CD14-positive monocyte (primary cell): ENCODE measurements at regions not wholly inside any gene's neighbourhood (a gene's known extent, or its start where the extent isn't known, plus 50 kb on each side); places are given as distances from the start of the nearest gene placed in this dataset.

Experiments
- DNase-seq, 3 donors: peaks; one replicate each; pipeline ENCODE4 v3.0.0-alpha.2; 2011 to 2022
- H2AFZ ChIP-seq: 2 replicates; pipeline ENCODE4 v1.6.0; 2012; ENCODE audit warnings: mild to moderate bottlenecking, low read depth, low read length, inconsistent platforms; ENCODE audit not compliant: insufficient read depth, poor library complexity, severe bottlenecking
- H3K27ac ChIP-seq, 2 donors: 1 replicate in 1 of 2; 2 replicates in 1 of 2; pipeline ENCODE4 v1.5.1; 2012 to 2013; ENCODE audit warnings: low read length in 2 of 2, control low read depth in 1 of 2, inconsistent platforms in 1 of 2, low read depth in 1 of 2, mild to moderate bottlenecking in 1 of 2
- H3K27me3 ChIP-seq, 2 donors: one replicate each; pipeline versions ENCODE4 v1.6.0 to v1.6.1; 2011 to 2013; ENCODE audit warnings: low read length in 2 of 2; ENCODE audit not compliant: control insufficient read depth in 2 of 2, insufficient read depth in 2 of 2
- H3K36me3 ChIP-seq, 2 donors: replicated peaks in 1 of 2; 1 replicate in 1 of 2; 2 replicates in 1 of 2; pipeline versions ENCODE4 v1.5.1 to v1.6.1; 2012 to 2013; ENCODE audit warnings: low read length in 2 of 2, control low read depth in 1 of 2, inconsistent platforms in 1 of 2, mild to moderate bottlenecking in 1 of 2; ENCODE audit not compliant: insufficient read depth in 2 of 2, control insufficient read depth in 1 of 2
- H3K4me1 ChIP-seq, 2 donors: 1 replicate in 1 of 2; 2 replicates in 1 of 2; pipeline versions ENCODE4 v1.5.1 to v1.6.1; 2012 to 2013; ENCODE audit warnings: low read length in 2 of 2, control low read depth in 1 of 2, inconsistent platforms in 1 of 2, mild to moderate bottlenecking in 1 of 2, moderate library complexity in 1 of 2; ENCODE audit not compliant: insufficient read depth in 2 of 2, control insufficient read depth in 1 of 2
- H3K4me2 ChIP-seq: replicated peaks from 2 replicates; pipeline ENCODE3; 2012; ENCODE audit warnings: low read length, moderate library complexity, mild to moderate bottlenecking; ENCODE audit not compliant: poor library complexity, severe bottlenecking; ENCODE audit errors: extremely low read depth
- H3K4me3 ChIP-seq, 3 experiments: fragments of 200-600 bp in 1 of 3; sonication (generic) in 1 of 3; replicated peaks in 1 of 3; 1 replicate in 2 of 3; 2 replicates in 1 of 3; pipeline ENCODE4 v1.5.1; 2011 to 2013; ENCODE audit warnings: low read length in 3 of 3, mild to moderate bottlenecking in 3 of 3, control low read depth in 2 of 3, low read depth in 2 of 3, inconsistent platforms in 1 of 3, moderate library complexity in 1 of 3
- H3K79me2 ChIP-seq: 2 replicates; pipeline ENCODE4 v1.6.0; 2012; ENCODE audit warnings: mild to moderate bottlenecking, control low read depth, inconsistent platforms, low read length, moderate library complexity; ENCODE audit not compliant: insufficient read depth
- H3K9ac ChIP-seq: 2 replicates; pipeline ENCODE4 v1.6.0; 2017; ENCODE audit warnings: low read length, mild to moderate bottlenecking; ENCODE audit not compliant: insufficient read depth, poor library complexity, severe bottlenecking
- H3K9me3 ChIP-seq, 2 donors: replicated peaks in 1 of 2; 1 replicate in 1 of 2; 2 replicates in 1 of 2; pipeline versions ENCODE4 v1.5.1 to v1.6.1; 2012 to 2013; ENCODE audit warnings: low read length in 2 of 2, control low read depth in 1 of 2; ENCODE audit not compliant: control insufficient read depth in 1 of 2, insufficient read depth in 1 of 2
- H4K20me1 ChIP-seq: 2 replicates; pipeline ENCODE4 v1.6.0; 2012; ENCODE audit warnings: mild to moderate bottlenecking, low read length, control low read depth, moderate library complexity; ENCODE audit not compliant: insufficient read depth
- H3K27ac Mint-ChIP-seq, 7 donors: one replicate each; pipeline ENCODE4 v1.8.0; 2020; ENCODE audit warnings: mild to moderate bottlenecking in 7 of 7, mixed read lengths in 7 of 7, moderate library complexity in 6 of 7, inconsistent platforms in 2 of 7
- H3K27me3 Mint-ChIP-seq, 3 donors: one replicate each; pipeline ENCODE4 v1.8.0; 2021 to 2022; ENCODE audit warnings: low read depth in 3 of 3, mild to moderate bottlenecking in 3 of 3, mixed read lengths in 3 of 3, moderate library complexity in 3 of 3, inconsistent platforms in 1 of 3
- H3K36me3 Mint-ChIP-seq, 2 donors: one replicate each; pipeline ENCODE4 v1.8.0; 2020; ENCODE audit warnings: mixed read lengths in 2 of 2, inconsistent platforms in 1 of 2, mild to moderate bottlenecking in 1 of 2
- H3K4me1 Mint-ChIP-seq: one replicate; pipeline ENCODE4 v1.8.0; 2020; ENCODE audit warnings: mild to moderate bottlenecking, mixed read lengths
- H3K4me3 Mint-ChIP-seq, 2 donors: one replicate each; pipeline ENCODE4 v1.8.0; 2020; ENCODE audit warnings: mild to moderate bottlenecking in 2 of 2, mixed read lengths in 2 of 2, moderate library complexity in 1 of 2
- H3K9me3 Mint-ChIP-seq, 7 donors: one replicate each; pipeline ENCODE4 v1.8.0; 2020 to 2022; ENCODE audit warnings: mixed read lengths in 7 of 7, mild to moderate bottlenecking in 6 of 7, moderate library complexity in 6 of 7, inconsistent platforms in 2 of 7
- CTCF ChIP-seq: fragments of 200-600 bp; IDR thresholded peaks from one replicate; pipeline ENCODE4 v1.8.0; 2022; ENCODE audit warnings: antibody characterized with exemption, mild to moderate bottlenecking
- WGBS: methylation state at CpG from one replicate; pipeline ENCODE4 v1.1.5; 2013; ENCODE audit warnings: missing lambda C conversion rate; ENCODE audit not compliant: insufficient coverage; 5-methylcytosine and 5-hydroxymethylcytosine counted together
- intact Hi-C, 2 donors: fragments of 100-400 bp; cut with micrococcal nuclease; formaldehyde crosslinking; loops; one replicate each; pipeline versions ENCODE4 v1.15.0 to v1.15.1; 2023

GRCh38 chr1:19009882-19010321 is 53.4 kb upstream of the IFFO2 start:
- Histone ChIP-seq H3K9ac (no peak overlapping the region), H2AFZ (no peak overlapping the region), H4K20me1 (no peaks in the 10 kb centered on the region), H3K27ac (no peak overlapping the region), H3K79me2 (no peaks in the 10 kb centered on the region), H3K4me1 (peaks cover 6 to 15% of the 10 kb centered on the region in 2 donors), H3K36me3 (no peaks in the 10 kb centered on the region), H3K4me2 (no peak overlapping the region), H3K27me3 (no peaks in the 10 kb centered on the region), H3K9me3 (no peaks in the 10 kb centered on the region), H3K4me3 (no peak overlapping the region)
- no peak for TF ChIP-seq CTCF
- peaks cover 14% of the 10 kb centered on the region for H3K4me1 Mint-ChIP-seq
- peaks cover 3 to 19% (median 6%) of the 10 kb centered on the region in 3 donors for H3K27me3 Mint-ChIP-seq
- 92% methylated on average over 2 of the region's 8 CpGs for WGBS
- H3K4me3 Mint-ChIP-seq, result no peak overlapping the region
- intact Hi-C loops, result no loop called here
- DNase-seq, result no peak
- H3K9me3 Mint-ChIP-seq, result peaks cover 0 to 2% (median 0%) of the 10 kb centered on the region in 7 donors
- H3K36me3 Mint-ChIP-seq, result no peaks in the 10 kb centered on the region
- no peak overlapping the region for H3K27ac Mint-ChIP-seq

GRCh38 chr1:19009126-19009881 is 52.8 kb upstream of the IFFO2 start:
- WGBS, result 90% methylated on average over 14 of the region's 17 CpGs

More at GRCh38 chr1:19009126-19009881, 52.8 kb upstream of the IFFO2 start:
- Histone ChIP-seq H3K27me3 (no peaks in the 10 kb centered on the region), H4K20me1 (no peaks in the 10 kb centered on the region), H3K27ac (no peak overlapping the region), H3K9ac (no peak overlapping the region), H3K9me3 (no peaks in the 10 kb centered on the region), H3K4me3 (no peak overlapping the region), H3K79me2 (no peaks in the 10 kb centered on the region), H3K4me1 (peaks cover 6 to 15% of the 10 kb centered on the region in 2 donors), H2AFZ (no peak overlapping the region), H3K4me2 (no peak overlapping the region), H3K36me3 (no peaks in the 10 kb centered on the region)
- Mint-ChIP-seq H3K27me3 (peaks cover 3 to 23% (median 6%) of the 10 kb centered on the region in 3 donors), H3K4me3 (no peak overlapping the region), H3K36me3 (no peaks in the 10 kb centered on the region), H3K4me1 (peaks cover 14% of the 10 kb centered on the region), H3K9me3 (peaks cover 0 to 2% (median 0%) of the 10 kb centered on the region in 7 donors), H3K27ac (peak overlapping the region in 1 of 7 donors; percentile 67)
- intact Hi-C loops, result no loop called here
- no peak for DNase-seq
- no peak for TF ChIP-seq CTCF
